Stimulated activated CD4-positive, alpha-beta T cell treated with anti-CD3 and anti-CD28 coated beads, Interleukin-15, amount 100 ng/mL, for 48 hours (primary cell): ENCODE measurements at regions not wholly inside any gene's neighbourhood (a gene's known extent, or its start where the extent isn't known, plus 50 kb on each side); places are given as distances from the start of the nearest gene placed in this dataset.

Source experiments
- DNase-seq, 2 donors: peaks; one replicate each; pipeline ENCODE4 v3.0.0-alpha.2; 2020; ENCODE audit warnings: low read depth in 2 of 2

DNA sequence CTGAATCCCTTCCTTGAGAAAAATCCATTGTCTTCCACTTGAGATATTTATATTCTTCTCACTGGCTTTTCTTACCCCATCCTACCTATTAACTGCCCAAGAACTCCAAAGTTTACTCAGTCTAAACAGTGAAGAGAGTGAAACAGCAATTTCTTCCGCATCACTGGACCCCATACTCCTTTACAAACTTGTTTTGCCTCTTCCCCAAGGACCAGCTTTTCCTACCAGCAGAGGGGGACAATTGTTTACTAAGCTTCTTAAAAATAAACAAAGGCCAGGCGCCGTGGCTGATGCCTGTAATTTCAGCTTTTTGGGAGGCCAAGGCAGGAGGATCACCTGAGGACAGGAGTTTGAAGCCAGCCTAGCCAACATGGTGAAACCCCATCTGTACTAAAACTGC, 52.0 kb downstream of the LRATD1 start:
- DNase-seq, result no peak

- no peak for DNase-seq
Observed at GRCh38 chr2:14690926-14691325, 58.4 kb downstream of the LRATD1 start.

GRCh38 chr2:14693874-14694273, 61.4 kb downstream of the LRATD1 start:
- no peak for DNase-seq

- no peak for DNase-seq
Observed at GRCh38 chr2:14700753-14701152, 68.2 kb downstream of the LRATD1 start.

GRCh38 chr2:14702258-14702657, 69.7 kb downstream of the LRATD1 start:
- DNase-seq, result no peak

DNA sequence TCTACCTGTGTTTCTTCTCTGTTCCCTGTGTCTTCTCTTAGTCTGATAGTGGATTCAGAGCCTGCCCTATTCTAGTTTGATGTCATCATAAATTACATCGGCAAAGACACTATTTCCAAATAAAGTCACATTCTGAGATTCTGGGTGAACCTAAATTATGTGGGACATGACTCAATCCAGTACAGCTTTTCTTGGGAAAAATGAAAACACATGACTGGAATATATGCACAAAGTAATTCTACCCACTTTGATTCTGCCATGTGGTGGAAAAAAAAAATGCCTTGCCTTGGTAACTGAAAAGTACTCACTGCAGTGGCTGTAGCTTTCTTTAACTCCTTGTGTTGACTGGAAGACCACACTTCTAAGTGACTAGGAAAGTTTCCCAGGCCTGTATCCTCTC, 73.7 kb downstream of the LRATD1 start:
- DNase-seq, result no peak

DNA sequence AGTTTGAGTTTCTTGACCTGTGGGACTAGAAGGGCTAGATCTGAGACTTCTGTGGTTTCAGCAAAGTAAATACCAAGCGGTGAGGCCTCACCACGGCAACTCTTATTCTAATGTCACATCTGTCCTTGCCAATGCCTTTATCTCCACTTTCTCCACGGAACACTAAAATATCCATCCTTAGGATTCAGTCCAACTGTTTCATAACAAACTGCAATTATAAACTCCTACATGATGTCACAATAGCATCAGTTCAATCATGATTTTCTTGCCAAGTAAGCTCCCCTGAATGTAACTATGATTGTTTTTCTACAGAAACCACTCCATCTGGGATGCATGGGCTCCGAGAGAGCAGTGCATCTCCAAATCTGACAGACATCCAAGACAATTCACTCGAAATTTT, 79.6 kb downstream of the LRATD1 start:
- no peak for DNase-seq

GRCh38 chr2:14713248-14713647, 80.7 kb downstream of the LRATD1 start:
- no peak for DNase-seq

GRCh38 chr2:14715600-14715999, 83.1 kb downstream of the LRATD1 start:
- DNase-seq, result no peak

GRCh38 chr2:14716319-14716718, 83.8 kb downstream of the LRATD1 start:
- no peak for DNase-seq

DNA sequence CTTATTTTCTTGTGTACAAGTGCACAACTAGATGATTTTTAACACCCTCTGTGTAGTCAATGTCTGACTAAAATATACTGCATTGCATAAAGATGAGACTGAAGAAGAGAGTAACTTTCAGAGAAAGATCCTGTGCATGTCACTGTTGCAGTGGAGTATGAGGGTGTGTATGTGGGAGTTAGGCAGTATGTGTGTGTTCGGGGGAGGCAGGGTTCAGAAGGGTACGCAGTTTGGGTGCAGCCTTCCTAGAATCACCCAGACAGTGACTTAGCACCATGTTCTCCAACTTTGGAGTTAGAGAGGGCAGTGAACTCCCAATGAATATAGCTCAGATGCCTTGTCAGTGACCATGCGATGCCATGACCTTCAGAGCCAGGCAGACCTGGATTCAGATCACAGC, 84.6 kb downstream of the LRATD1 start:
- DNase-seq, result no peak

GRCh38 chr2:14720319-14720718, 87.8 kb downstream of the LRATD1 start:
- no peak for DNase-seq

DNA sequence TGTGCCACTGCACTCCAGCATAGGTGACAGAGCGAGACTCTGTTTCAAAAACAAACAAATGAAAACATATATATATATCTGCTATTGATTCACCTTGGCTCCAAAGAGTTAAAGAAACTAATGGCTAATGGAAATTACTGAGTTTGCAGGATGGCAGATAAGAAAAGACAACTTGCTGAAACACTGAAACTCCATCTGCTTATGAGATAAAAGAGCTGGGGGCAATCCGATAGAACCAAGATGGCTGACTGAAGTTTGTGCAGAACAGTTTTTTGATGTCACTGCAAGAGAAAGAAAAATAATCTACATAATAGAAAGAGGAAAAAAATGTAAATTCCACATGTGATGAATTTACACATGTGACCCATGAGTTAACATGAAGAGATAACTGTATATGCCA, 88.2 kb downstream of the LRATD1 start:
- no peak for DNase-seq

- DNase-seq, result no peak
Observed at GRCh38 chr2:14722904-14723570, 90.5 kb downstream of the LRATD1 start.

DNA sequence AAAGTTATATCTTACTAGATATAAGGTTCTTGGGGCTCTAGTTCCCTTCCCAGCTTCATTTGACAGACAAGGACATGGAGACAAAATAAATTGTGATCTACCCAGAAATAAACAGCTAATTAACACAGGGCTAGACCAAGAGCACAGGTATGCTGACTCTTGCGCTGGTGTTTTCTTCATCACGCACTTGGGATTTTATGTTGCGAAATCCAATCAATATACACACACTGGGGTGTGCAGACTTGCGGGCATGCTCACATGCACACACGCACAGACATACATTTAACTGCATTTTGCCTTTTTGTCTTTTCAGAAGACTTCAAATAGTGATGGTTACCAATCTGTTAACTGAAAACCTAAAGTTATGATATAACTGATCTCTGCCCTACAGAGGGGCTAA, 91.2 kb downstream of the LRATD1 start:
- no peak for DNase-seq

DNA sequence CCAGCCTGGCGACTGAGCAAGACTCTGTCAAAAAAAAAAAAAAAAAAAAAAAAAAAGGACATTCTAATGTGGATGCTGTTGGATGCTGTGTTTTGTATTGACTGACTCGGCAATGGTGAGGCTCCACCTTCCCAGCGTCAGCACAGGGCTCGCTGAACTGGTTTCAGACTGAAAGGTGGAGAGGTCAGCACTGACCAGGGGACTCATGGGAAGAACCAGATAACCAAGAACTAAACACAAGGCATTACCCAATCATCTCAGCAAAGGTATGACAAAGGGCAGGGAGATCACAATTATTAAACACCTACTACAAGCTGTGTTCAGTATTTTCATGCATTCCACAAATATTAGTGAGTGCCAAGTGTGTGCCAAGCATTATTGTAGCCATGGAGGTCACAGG, 103.2 kb downstream of the LRATD1 start:
- DNase-seq, result no peak

DNA sequence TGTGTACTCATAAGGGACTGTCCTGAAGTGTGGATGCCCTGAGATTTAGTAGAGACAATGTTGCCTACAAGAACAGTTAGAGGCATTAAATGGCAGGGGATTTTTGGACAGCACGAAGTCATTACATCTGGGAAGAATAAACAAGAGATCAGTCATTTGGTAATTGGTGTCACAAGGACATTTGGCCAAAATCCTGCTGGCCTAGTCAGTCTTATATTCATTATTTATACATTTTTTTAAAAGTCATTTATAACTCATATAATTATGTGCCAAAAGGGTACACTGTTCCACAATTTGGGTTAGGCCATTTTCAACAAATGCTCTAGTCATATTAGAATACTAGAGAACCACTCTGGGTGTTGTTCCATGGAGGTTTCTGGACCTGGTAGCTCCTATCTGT, 104.7 kb downstream of the LRATD1 start:
- no peak for DNase-seq

GRCh38 chr2:14743861-14744260, 111.3 kb downstream of the LRATD1 start:
- DNase-seq, result no peak

- no peak for DNase-seq
Observed at GRCh38 chr2:14745288-14746076, 113.0 kb downstream of the LRATD1 start.

- DNase-seq, result no peak
Observed at GRCh38 chr2:14746133-14746532, 113.6 kb downstream of the LRATD1 start.

- no peak for DNase-seq
Observed at GRCh38 chr2:14747447-14747846, 114.9 kb downstream of the LRATD1 start.

GRCh38 chr2:14749884-14750283, 117.4 kb downstream of the LRATD1 start:
- no peak for DNase-seq

DNA sequence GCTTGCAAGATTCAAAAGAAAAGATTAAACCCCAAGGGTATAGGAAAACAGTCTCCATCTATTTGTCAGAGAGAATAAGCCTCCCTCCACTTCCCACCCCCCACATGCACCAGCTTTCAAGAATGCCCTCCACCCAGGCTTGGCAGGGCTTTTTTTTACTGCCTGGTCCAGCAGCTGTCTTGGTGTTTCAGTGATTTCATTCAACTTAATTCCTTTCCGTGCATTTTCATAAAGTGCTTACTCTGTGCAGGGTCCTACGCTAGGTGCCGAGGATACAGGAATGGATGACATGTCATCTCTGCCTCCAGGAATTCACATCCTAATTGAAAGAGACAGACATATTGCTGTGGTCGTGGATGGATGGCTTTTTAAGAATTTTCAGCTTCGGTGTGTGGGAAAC, 117.9 kb downstream of the LRATD1 start:
- no peak for DNase-seq

GRCh38 chr2:14751581-14751980, 119.1 kb downstream of the LRATD1 start:
- no peak for DNase-seq
